Dedifferentiated amniotic fluid mesenchymal stem cell (primary cell): ENCODE measurements at regions not wholly inside any gene's neighbourhood (a gene's known extent, or its start where the extent isn't known, plus 50 kb on each side); places are given as distances from the start of the nearest gene placed in this dataset.

Source experiments
- DNase-seq: peaks from one replicate; pipeline ENCODE4 v3.0.0-alpha.2; 2016; ENCODE audit errors: extremely low spot score

DNA sequence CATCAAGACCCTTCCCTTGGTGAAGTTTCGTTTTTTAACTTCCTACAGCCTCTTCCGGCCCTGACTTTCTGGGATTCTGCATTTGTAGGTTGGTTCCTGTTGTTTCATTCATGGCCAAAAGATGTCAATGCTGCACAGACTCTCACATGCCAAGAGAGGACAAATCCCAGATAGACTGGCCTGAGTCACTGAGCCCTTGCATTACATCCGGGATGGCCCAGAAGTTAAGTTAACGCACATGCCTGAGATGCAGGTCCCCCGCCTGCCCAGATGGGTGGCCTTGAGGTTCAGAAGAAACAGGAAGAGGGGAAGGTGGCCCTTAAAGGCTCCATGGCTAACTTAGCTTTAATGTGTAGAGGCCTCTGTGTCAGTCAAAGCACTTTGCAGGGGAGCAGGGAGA is 51.6 kb upstream of the SRGAP3 start:
- no peak for DNase-seq

DNA sequence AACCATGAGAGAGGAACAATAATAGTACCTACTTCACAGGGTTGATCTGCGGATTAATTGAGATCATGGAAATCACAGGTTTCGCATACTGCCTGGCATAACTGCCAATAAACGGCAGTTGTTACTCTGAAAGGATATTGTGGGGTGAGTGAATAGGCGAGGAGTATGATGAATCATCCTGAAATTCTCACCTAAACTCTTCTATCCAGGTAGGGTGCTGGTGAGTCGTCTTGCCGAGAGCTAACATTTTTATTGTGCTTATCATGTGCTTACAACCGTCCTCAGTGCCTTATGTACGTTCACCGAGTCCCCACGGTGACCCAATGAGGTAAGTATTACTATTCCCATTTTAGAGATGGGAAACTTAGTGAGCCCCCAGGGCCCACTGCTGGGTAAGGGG is 52.4 kb upstream of the SRGAP3 start:
- no peak for DNase-seq

DNA sequence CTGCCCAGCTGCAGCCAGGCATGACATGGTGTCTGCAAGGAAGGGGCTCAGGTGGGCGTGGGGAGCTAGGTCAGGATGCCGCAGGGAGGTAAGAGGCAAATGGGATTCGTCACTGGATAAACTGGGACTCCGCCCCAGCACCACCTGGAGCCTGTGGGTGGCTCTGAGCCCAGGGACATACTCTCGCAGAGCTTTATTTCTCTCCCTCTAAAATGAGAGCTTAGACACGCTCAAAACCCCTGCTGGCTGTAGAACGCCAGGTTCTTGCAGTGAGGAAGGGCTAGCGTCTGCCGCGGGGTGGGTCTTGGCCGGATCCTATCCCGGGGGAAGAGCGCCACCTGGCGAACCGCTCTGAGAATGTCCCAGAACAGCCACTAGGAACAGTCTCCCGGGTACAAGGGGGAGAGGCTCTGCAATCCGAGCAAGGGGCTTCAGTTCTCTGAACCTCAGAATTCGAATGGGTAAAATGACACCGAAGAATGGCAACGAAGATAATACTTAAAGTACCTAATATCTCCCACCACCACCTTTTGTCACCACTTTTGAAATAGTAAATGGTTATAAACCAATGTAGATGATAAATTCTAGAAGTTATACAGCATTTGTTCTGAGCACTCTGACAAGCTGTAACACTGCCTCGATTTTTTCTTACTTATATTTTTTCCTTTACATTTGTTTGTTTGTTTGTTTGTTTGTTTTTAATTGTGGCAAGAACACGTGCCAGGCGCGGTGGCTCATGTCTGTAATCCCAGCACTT is 53.2 kb upstream of the SRGAP3 start:
- DNase-seq: peak; percentile 73

DNA sequence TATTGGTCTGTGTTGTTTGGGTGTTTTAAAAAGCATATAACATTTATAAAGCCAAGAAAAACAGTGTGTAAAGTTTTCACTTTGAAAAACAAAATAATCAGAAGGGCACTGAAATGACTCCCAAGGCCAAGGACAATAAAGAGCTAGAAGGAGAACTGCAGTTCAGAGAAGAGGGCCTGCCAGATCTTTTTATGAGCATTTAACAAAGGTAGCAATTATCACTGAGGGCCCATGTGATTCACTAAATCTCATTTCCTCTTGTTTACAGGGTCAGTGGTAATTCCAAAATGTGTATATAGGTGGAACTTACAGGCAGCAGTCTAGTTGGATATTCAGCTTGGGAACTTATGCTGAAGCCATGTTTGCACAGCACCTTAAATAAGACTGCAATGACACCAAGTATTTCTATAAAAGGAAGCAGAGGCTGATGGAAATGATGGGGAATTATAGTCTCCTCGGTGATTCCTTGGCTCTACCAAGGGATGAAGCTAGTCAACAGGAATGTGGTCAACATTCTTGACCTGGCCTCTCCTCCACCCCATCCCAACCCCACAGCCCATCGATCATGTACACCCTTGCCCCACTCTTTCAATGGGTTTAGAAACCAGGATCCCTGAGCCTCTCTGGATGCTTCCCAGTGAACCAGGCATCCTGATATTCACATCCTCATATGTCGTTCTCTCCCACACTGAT is 54.4 kb upstream of the THUMPD3 start:
- DNase-seq: no peak

DNA sequence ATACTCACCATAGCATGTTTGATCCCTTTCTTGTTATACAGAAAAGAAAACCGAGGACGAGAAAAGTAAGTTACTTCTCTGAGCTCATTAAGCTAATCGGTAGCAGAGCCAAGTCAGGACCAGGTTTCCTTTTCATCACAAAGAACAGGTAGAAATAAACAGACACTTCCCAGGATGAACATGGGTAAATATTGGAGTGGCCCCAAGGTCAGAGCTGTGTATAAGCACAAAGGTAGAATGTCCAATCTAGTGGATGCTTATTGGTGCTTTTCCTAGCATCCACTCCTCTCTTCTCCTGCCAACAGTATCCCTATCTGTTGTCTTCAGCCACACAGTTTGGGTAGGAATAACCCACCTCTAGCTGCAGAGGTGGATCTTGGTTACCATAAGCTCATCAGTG is 52.8 kb upstream of the THUMPD3 start:
- no peak for DNase-seq

DNA sequence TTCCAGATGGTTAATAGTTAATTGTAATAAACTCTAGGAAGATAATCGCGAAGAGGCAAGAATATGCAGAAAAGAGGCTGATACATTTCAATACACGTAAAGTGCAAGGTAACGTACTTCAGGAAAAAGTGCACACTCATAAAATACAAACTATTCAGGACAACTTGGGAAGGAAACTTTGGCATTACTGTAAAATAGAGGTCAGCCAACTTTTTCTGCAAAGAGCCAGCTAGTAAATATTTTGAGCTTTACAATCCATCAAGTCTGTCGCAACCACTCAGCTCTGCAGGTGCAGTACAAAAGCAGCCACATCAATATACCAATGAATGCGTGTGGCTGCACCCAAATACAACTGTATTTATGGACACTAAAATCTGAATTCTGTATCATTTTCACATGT is 51.6 kb upstream of the THUMPD3 start:
- DNase-seq: no peak
